ENCODE measurements at regions not wholly inside any gene's neighbourhood (a gene's known extent, or its start where the extent isn't known, plus 50 kb on each side); places are given as distances from the start of the nearest gene placed in this dataset.

GRCh38 chr9:86645303-86645702 lies 291.1 kb upstream of the TUT7 start:
- H3K4me1 Mint-ChIP-seq: no peaks in the 10 kb centered on the region
- Histone ChIP-seq H4K20me1 (ENCODE audit: insufficient read depth, low read length) (no peaks in the 10 kb centered on the region), H3K79me2 (ENCODE audit: insufficient read depth, low read length) (no peaks in the 10 kb centered on the region), H2AFZ (ENCODE audit: insufficient read depth, low read depth, low read length, poor library complexity, severe bottlenecking) (no peak overlapping the region), H3K9ac (ENCODE audit: insufficient read depth, low read length, poor library complexity, severe bottlenecking) (no peak overlapping the region), H3K27ac (ENCODE audit: low read depth in 1 of 2, low read length in 2 of 2) (no peak overlapping the region), H3K9me3 (replicated peaks in 1 of 2; ENCODE audit: control insufficient read depth in 1 of 2, insufficient read depth in 1 of 2, low read length in 2 of 2) (no peaks in the 10 kb centered on the region), H3K4me2 (replicated peaks; ENCODE audit: extremely low read depth, low read length, poor library complexity, severe bottlenecking) (no peak overlapping the region), H3K27me3 (ENCODE audit: control insufficient read depth in 2 of 2, insufficient read depth in 2 of 2, low read length in 2 of 2) (no peaks in the 10 kb centered on the region), H3K4me1 (ENCODE audit: control insufficient read depth in 1 of 2, insufficient read depth in 2 of 2, low read length in 2 of 2) (no peaks in the 10 kb centered on the region), H3K4me3 (replicated peaks in 1 of 3; ENCODE audit: low read depth in 2 of 3, low read length in 3 of 3) (no peak overlapping the region), H3K36me3 (replicated peaks in 1 of 2; ENCODE audit: control insufficient read depth in 1 of 2, insufficient read depth in 2 of 2, low read length in 2 of 2) (no peaks in the 10 kb centered on the region)
- H3K27me3 Mint-ChIP-seq (ENCODE audit: low read depth in 3 of 3): peaks cover 0 to 3% (median 3%) of the 10 kb centered on the region in 3 donors
- peaks cover 0 to 5% (median 0%) of the 10 kb centered on the region in 7 donors for H3K9me3 Mint-ChIP-seq
- 92% methylated on average over 17 of the region's 21 CpGs for WGBS (ENCODE audit: insufficient coverage)
- H3K36me3 Mint-ChIP-seq: no peaks in the 10 kb centered on the region
- no peak for DNase-seq
- TF ChIP-seq CTCF (IDR thresholded peaks at IDR 0.05): no peak
- intact Hi-C loops (cut with micrococcal nuclease): no loop called here
- H3K27ac Mint-ChIP-seq: no peak overlapping the region
- H3K4me3 Mint-ChIP-seq: no peak overlapping the region

GRCh38 chr9:86644675-86645034 lies 290.4 kb upstream of the TUT7 start:
- Mint-ChIP-seq H3K4me3 (no peak overlapping the region), H3K27ac (no peak overlapping the region), H3K4me1 (no peaks in the 10 kb centered on the region), H3K36me3 (no peaks in the 10 kb centered on the region), H3K9me3 (peaks cover 0 to 5% (median 0%) of the 10 kb centered on the region in 7 donors), H3K27me3 (ENCODE audit: low read depth in 3 of 3) (peaks cover 0 to 4% (median 3%) of the 10 kb centered on the region in 3 donors)
- H3K79me2 ChIP-seq (ENCODE audit: insufficient read depth, low read length): no peaks in the 10 kb centered on the region
- no peak overlapping the region for H3K4me3 ChIP-seq (replicated peaks in 1 of 3; ENCODE audit: low read depth in 2 of 3, low read length in 3 of 3)
- H3K9me3 ChIP-seq (replicated peaks in 1 of 2; ENCODE audit: control insufficient read depth in 1 of 2, insufficient read depth in 1 of 2, low read length in 2 of 2): no peaks in the 10 kb centered on the region
- 89% methylated on average over 2 of the region's 4 CpGs for WGBS (ENCODE audit: insufficient coverage)
- no peaks in the 10 kb centered on the region for H4K20me1 ChIP-seq (ENCODE audit: insufficient read depth, low read length)
- H2AFZ ChIP-seq (ENCODE audit: insufficient read depth, low read depth, low read length, poor library complexity, severe bottlenecking): no peak overlapping the region
- no peak for TF ChIP-seq CTCF (IDR thresholded peaks at IDR 0.05)
- no peak overlapping the region for H3K9ac ChIP-seq (ENCODE audit: insufficient read depth, low read length, poor library complexity, severe bottlenecking)
- intact Hi-C loops (cut with micrococcal nuclease): no loop called here
- H3K4me2 ChIP-seq (replicated peaks; ENCODE audit: extremely low read depth, low read length, poor library complexity, severe bottlenecking): no peak overlapping the region
- no peaks in the 10 kb centered on the region for H3K36me3 ChIP-seq (replicated peaks in 1 of 2; ENCODE audit: control insufficient read depth in 1 of 2, insufficient read depth in 2 of 2, low read length in 2 of 2)
- H3K27ac ChIP-seq (ENCODE audit: low read depth in 1 of 2, low read length in 2 of 2): no peak overlapping the region
- no peak for DNase-seq
- no peaks in the 10 kb centered on the region for H3K4me1 ChIP-seq (ENCODE audit: control insufficient read depth in 1 of 2, insufficient read depth in 2 of 2, low read length in 2 of 2)
- H3K27me3 ChIP-seq (ENCODE audit: control insufficient read depth in 2 of 2, insufficient read depth in 2 of 2, low read length in 2 of 2): no peaks in the 10 kb centered on the region

Measured in CD14-positive monocyte (primary cell).